ENCODE measurements at regions not wholly inside any gene's neighbourhood (a gene's known extent, or its start where the extent isn't known, plus 50 kb on each side); places are given as distances from the start of the nearest gene placed in this dataset.

- TF ChIP-seq, protein P1, sequence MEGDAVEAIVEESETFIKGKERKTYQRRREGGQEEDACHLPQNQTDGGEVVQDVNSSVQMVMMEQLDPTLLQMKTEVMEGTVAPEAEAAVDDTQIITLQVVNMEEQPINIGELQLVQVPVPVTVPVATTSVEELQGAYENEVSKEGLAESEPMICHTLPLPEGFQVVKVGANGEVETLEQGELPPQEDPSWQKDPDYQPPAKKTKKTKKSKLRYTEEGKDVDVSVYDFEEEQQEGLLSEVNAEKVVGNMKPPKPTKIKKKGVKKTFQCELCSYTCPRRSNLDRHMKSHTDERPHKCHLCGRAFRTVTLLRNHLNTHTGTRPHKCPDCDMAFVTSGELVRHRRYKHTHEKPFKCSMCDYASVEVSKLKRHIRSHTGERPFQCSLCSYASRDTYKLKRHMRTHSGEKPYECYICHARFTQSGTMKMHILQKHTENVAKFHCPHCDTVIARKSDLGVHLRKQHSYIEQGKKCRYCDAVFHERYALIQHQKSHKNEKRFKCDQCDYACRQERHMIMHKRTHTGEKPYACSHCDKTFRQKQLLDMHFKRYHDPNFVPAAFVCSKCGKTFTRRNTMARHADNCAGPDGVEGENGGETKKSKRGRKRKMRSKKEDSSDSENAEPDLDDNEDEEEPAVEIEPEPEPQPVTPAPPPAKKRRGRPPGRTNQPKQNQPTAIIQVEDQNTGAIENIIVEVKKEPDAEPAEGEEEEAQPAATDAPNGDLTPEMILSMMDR (IDR thresholded peaks at IDR 0.05; ENCODE audit: low read length): no peak
- TF ChIP-seq EZH2 (IDR thresholded peaks at IDR 0.05; ENCODE audit: borderline replicate concordance, low read length): no peak
These were observed 83.8 kb downstream of the LRATD1 start for GRCh38 chr2:14716319-14716718.

All from OCI-LY1 (cell line).